ENCODE measurements at regions not wholly inside any gene's neighbourhood (a gene's known extent, or its start where the extent isn't known, plus 50 kb on each side); places are given as distances from the start of the nearest gene placed in this dataset.

DNA sequence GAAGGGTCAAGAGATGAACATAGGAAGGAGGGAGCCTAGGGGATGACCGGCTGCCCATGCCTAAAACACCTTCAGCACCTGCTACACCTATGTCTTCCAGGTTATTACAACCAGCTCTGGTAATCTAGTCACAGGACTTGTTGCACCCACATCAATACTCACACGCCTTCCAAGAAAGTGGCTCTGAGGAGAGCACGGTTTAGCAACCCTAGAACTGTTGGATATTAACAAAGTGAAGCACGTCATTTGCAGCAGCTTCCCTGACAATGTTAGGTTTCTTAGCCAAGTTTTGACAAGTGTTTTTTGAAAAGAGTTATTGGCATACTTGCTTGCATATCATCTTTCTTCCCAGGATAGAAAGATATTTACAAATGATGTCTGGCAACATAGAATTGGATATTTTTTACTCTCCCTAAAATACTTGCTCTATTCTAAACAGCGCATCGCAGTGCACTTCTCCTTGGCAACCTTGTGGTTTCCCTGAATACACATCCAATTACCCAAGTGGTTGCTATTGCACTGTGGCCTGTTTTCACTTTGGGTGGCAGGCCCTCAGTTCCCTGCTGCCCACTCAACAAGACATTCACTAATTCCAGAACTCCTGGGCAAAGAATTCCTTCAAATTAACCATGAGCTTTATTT lies 94.3 kb upstream of the ARHGAP42 start:
- TF ChIP-seq, protein P1, sequence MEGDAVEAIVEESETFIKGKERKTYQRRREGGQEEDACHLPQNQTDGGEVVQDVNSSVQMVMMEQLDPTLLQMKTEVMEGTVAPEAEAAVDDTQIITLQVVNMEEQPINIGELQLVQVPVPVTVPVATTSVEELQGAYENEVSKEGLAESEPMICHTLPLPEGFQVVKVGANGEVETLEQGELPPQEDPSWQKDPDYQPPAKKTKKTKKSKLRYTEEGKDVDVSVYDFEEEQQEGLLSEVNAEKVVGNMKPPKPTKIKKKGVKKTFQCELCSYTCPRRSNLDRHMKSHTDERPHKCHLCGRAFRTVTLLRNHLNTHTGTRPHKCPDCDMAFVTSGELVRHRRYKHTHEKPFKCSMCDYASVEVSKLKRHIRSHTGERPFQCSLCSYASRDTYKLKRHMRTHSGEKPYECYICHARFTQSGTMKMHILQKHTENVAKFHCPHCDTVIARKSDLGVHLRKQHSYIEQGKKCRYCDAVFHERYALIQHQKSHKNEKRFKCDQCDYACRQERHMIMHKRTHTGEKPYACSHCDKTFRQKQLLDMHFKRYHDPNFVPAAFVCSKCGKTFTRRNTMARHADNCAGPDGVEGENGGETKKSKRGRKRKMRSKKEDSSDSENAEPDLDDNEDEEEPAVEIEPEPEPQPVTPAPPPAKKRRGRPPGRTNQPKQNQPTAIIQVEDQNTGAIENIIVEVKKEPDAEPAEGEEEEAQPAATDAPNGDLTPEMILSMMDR (IDR thresholded peaks at IDR 0.05), result no peak

DNA sequence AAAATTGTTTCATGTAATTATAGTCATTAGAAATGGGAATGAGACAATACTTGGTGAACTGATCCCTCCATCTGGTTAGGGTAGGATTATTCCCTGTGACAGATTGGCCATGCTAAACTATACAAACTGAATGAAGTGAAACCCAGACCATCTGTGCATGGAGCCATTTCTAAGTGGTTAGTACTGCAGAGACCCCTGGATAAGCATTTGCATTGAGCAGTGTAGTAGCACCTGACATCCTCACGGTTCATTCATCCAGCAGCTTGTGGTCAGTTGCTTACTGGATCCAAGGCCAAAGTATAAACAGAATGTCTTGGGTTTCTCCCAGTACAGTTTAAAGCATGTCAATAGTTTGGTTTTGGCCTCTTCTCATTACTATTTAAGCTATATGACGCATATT lies 93.8 kb upstream of the ARHGAP42 start:
- TF ChIP-seq, protein P1 (IDR thresholded peaks at IDR 0.05), result no peak

DNA sequence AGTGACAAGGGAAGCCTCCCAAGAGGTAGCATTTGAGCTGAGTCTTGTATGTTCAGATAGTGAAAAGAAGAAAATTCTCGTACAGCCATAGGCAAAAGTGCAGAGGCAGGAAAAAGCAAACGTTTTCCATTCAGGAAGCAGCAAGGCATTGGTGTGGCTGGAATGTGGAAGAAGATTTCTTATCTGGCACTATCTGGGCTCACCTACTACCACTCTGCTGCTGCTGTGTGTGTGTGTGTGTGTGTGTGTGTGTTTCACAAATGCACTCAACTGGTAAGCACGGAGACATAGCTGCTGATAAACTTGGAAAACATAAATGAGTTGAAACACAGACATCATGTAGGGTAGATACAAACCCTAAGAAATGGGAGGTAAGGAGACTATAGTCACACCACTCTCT lies 92.8 kb upstream of the ARHGAP42 start:
- TF ChIP-seq, protein P1 (IDR thresholded peaks at IDR 0.05), result no peak

DNA sequence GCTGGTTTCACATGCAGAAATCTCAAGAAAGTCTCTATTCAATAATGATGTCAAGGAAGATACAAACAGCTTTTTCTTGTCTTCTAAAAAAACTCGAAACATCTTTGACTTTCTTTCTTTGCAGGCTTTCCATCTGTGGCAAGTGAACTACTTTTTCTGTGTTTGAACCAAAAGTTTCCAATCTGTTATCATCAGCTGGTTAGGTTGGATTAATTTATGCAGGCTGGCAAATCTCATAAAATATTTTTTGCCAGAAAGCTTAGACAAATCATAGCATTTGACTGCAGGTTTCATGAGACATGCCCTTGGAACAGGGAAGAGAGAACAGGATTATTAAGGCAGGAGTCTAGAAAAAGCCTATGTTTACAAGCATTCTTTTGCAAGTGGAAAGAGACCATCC lies 86.1 kb upstream of the ARHGAP42 start:
- TF ChIP-seq, protein P1 (IDR thresholded peaks at IDR 0.05), result no peak

DNA sequence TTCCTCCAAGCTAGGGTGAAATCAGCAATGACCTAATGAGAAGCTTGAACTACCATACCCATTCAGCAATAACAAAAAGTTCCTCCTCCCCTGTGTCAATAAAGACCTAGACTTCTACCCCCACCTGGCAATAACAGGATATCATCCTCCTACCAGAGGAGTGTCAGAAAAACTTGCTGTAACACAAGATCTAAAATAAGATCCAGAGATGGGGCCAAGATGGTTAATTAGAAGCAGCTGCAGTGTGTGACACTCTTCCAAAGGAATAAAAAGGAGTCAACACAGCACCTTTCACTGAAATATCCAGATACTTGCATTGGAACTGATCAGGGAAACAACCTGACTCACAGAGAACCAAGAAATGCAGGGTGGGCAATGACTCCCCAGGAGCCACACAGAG lies 84.4 kb upstream of the ARHGAP42 start:
- TF ChIP-seq, protein P1 (IDR thresholded peaks at IDR 0.05), result no peak

DNA sequence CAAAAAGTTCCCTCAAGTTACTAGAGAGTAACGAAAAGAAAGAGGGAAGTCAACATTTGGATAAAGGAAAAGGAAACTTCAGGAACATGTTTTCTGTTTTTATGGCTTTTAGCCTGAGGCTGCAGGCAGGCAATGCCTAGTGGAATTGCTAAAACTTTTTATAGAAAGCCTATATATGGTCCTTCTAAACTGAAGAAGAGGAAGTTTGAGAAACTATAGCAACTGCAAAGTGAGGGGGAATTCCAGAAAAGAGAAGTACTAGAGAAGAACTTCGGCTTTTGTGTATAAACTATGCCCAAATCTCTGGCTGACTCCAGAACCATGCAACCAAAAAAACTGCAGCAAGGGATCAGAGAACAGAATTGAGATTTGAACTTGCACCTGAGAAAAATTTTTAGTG lies 74.3 kb upstream of the ARHGAP42 start:
- TF ChIP-seq, protein P1 (IDR thresholded peaks at IDR 0.05), result no peak

DNA sequence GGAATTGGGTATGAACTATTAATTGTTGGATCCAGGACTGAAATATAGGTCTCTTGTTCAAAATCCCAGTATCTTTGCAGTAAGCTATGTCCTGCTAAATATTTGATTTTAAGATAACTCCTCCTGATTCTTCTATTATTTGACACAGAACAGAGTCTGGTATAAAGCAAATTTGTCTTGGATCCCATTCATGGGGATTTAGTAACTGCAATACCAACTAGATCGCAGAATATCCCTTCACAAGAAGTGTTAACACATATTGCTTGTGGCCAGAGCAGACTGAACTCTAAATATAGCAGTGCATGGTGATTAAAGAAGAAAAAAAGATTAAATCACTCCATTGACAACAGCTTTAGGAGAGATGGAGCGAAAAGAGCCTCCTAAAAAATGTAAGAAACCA lies 68.2 kb upstream of the ARHGAP42 start:
- TF ChIP-seq, protein P1 (IDR thresholded peaks at IDR 0.05), result no peak

DNA sequence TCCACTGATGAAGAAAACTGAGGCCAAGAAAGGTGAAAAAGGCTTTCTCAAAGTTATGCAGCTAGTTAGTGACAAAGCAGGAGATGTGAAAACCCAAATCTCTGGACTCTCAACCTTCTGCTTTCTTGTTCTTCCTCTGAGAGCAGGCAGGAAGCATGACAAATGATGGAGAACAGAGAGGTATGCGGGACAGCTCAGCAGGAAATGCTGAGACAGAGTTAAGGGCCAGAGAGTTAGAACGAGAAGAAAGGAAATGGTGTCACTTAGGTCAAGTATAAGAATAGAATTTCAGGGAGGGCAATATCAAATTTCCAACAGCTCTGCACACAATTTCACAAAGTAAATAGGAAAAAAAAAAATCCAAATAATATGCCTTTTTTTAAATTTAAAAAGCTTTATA lies 67.6 kb upstream of the ARHGAP42 start:
- TF ChIP-seq, protein P1 (IDR thresholded peaks at IDR 0.05), result no peak

Data from LNCAP (cell line).